Astrocyte (in vitro differentiated cells and primary cell): ENCODE measurements at regions not wholly inside any gene's neighbourhood (a gene's known extent, or its start where the extent isn't known, plus 50 kb on each side); places are given as distances from the start of the nearest gene placed in this dataset.

ENCODE experiments used
- EZH2 ChIP-seq: IDR thresholded peaks from 2 replicates; pipeline ENCODE4 v1.6.1; 2012; ENCODE audit warnings: mild to moderate bottlenecking, low read length, inconsistent platforms; ENCODE audit not compliant: insufficient read depth
- TF ChIP-seq, protein P1 (sequence below): IDR thresholded peaks from 2 replicates; pipeline ENCODE4 v1.5.1; 2011; ENCODE audit warnings: low read depth, mild to moderate bottlenecking, inconsistent platforms, low read length, moderate library complexity; ENCODE audit not compliant: insufficient read depth

DNA sequence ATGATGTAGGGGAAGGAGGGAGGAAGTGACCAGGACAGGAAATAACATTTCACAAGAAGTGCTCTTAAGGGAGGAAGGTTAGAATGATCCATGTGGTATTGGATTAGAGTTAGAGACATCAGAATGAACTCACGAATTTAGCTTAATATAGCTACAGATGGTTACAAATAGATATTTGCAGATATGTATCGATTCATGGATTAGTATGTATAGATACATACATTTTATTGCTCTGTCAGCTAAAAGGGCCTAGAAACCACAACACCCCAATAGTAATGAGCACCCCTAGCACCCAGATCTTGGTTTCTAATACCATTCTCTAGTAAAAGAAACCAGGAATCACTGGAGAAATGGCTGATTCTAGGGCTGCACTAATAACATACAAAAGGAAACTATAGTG lies 59.6 kb upstream of the LTBP1 start:
- TF ChIP-seq, protein P1, sequence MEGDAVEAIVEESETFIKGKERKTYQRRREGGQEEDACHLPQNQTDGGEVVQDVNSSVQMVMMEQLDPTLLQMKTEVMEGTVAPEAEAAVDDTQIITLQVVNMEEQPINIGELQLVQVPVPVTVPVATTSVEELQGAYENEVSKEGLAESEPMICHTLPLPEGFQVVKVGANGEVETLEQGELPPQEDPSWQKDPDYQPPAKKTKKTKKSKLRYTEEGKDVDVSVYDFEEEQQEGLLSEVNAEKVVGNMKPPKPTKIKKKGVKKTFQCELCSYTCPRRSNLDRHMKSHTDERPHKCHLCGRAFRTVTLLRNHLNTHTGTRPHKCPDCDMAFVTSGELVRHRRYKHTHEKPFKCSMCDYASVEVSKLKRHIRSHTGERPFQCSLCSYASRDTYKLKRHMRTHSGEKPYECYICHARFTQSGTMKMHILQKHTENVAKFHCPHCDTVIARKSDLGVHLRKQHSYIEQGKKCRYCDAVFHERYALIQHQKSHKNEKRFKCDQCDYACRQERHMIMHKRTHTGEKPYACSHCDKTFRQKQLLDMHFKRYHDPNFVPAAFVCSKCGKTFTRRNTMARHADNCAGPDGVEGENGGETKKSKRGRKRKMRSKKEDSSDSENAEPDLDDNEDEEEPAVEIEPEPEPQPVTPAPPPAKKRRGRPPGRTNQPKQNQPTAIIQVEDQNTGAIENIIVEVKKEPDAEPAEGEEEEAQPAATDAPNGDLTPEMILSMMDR: no peak
- no peak for TF ChIP-seq EZH2
